A673 (cell line): ENCODE measurements at regions not wholly inside any gene's neighbourhood (a gene's known extent, or its start where the extent isn't known, plus 50 kb on each side); places are given as distances from the start of the nearest gene placed in this dataset.
"Not testable (repeated sequence)": the region's sequence is repeated elsewhere in the genome, so short reads cannot be mapped to it uniquely, and the experiment has no call there.

Experiments
- BruUV-seq: library from RNA; stranded (reverse); fragments of 400-500 nt; replicated peaks from 2 replicates; lab custom pipeline; 2021; lab: Mats Ljungman, UMichigan
- CTCF ChIA-PET: fragments of 300-600 bp; sonication (Branson Sonifier 250); formaldehyde crosslinking; loops from one replicate; lab custom pipeline; 2022; ENCODE audit warnings: antibody characterized with exemption; lab: Charles Lee
- POLR2A ChIA-PET: fragments of 300-600 bp; sonication (Branson Sonifier 250); formaldehyde crosslinking; loops from one replicate; lab custom pipeline; 2022; ENCODE audit warnings: antibody characterized with exemption; ENCODE audit not compliant: low non-redundant PET; lab: Charles Lee
- DNase-seq: peaks from one replicate; pipeline ENCODE4 v3.0.0-alpha.2; 2015; ENCODE audit warnings: low spot score
- H3K27ac ChIP-seq: fragments of 200-600 bp; sonication (generic); 2 replicates; pipeline ENCODE4 v1.5.1; 2016; ENCODE audit warnings: mixed run types, low read depth, mild to moderate bottlenecking, mixed read lengths, antibody characterized with exemption, low read length; ENCODE audit not compliant: poor library complexity, severe bottlenecking
- H3K27me3 ChIP-seq: fragments of 200-600 bp; sonication (generic); replicated peaks from 2 replicates; pipeline ENCODE4 v1.6.1; 2017; ENCODE audit warnings: mixed run types, low read depth, mild to moderate bottlenecking, mixed read lengths, antibody characterized with exemption, low read length; ENCODE audit not compliant: insufficient read depth, poor library complexity
- H3K36me3 ChIP-seq: fragments of 200-600 bp; sonication (generic); 2 replicates; pipeline ENCODE4 v1.6.1; 2016; ENCODE audit warnings: mixed run types, mild to moderate bottlenecking, mixed read lengths, antibody characterized with exemption, low read length; ENCODE audit not compliant: insufficient read depth, poor library complexity, severe bottlenecking
- H3K4me1 ChIP-seq: fragments of 200-600 bp; sonication (generic); 2 replicates; pipeline ENCODE4 v1.6.1; 2017; ENCODE audit warnings: mixed run types, mild to moderate bottlenecking, mixed read lengths, antibody characterized with exemption, low read length; ENCODE audit not compliant: insufficient read depth, poor library complexity, severe bottlenecking
- H3K4me3 ChIP-seq: fragments of 200-600 bp; sonication (generic); 2 replicates; pipeline ENCODE4 v1.5.1; 2016; ENCODE audit warnings: low read depth, mixed run types, mild to moderate bottlenecking, mixed read lengths, low read length; ENCODE audit not compliant: poor library complexity, severe bottlenecking
- H3K9me3 ChIP-seq: fragments of 200-600 bp; sonication (generic); 2 replicates; pipeline ENCODE4 v1.6.1; 2016; ENCODE audit warnings: mixed run types, low read depth, mild to moderate bottlenecking, mixed read lengths, antibody characterized with exemption, low read length; ENCODE audit not compliant: poor library complexity, severe bottlenecking
- EZH2 ChIP-seq: fragments of 200-600 bp; sonication (generic); IDR thresholded peaks from 2 replicates; pipeline ENCODE4 v1.6.1; 2017; ENCODE audit warnings: borderline replicate concordance, low read depth, mild to moderate bottlenecking, mixed read lengths, antibody characterized with exemption, low read length; ENCODE audit not compliant: poor library complexity, severe bottlenecking
- intact Hi-C: fragments of 100-400 bp; cut with micrococcal nuclease; formaldehyde crosslinking; loops from one replicate; pipeline ENCODE4 v1.10.0; 2022; ENCODE audit not compliant: unreplicated experiment
- TF ChIP-seq, protein P1 (sequence below): fragments of 300-800, 200-600 bp; sonication (generic); conservative IDR thresholded peaks from 2 replicates; pipeline ENCODE4 v1.5.1; 2017; ENCODE audit warnings: low read depth, mild to moderate bottlenecking, antibody characterized with exemption, low read length, moderate library complexity, mixed read lengths

DNA sequence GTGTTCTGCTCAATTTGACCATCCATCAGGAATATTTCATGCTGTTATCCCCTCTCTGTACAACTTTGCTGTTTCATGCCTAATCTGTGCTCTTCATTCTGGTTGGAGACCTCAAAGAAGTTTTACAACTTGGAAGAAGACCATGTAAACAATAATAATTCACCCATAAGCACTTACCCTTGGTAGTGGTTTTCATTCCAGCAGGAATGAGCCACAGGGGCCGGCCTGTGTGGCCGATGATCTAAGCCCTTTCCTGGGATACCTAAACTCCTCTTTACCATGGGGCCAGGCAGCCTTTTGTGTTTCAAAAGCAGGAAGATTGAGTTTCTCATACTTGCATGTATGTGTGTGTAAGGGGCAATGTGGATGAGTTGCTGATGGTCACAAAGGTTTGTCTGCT, 165.0 kb downstream of the FGF1 start:
- H3K4me3 ChIP-seq: no peak overlapping the region
- H3K36me3 ChIP-seq: no peaks in the 10 kb centered on the region
- POLR2A ChIA-PET: no interaction called here
- H3K27ac ChIP-seq: no peak overlapping the region
- TF ChIP-seq, protein P1, sequence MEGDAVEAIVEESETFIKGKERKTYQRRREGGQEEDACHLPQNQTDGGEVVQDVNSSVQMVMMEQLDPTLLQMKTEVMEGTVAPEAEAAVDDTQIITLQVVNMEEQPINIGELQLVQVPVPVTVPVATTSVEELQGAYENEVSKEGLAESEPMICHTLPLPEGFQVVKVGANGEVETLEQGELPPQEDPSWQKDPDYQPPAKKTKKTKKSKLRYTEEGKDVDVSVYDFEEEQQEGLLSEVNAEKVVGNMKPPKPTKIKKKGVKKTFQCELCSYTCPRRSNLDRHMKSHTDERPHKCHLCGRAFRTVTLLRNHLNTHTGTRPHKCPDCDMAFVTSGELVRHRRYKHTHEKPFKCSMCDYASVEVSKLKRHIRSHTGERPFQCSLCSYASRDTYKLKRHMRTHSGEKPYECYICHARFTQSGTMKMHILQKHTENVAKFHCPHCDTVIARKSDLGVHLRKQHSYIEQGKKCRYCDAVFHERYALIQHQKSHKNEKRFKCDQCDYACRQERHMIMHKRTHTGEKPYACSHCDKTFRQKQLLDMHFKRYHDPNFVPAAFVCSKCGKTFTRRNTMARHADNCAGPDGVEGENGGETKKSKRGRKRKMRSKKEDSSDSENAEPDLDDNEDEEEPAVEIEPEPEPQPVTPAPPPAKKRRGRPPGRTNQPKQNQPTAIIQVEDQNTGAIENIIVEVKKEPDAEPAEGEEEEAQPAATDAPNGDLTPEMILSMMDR: no peak
- TF ChIP-seq EZH2: no peak
- peaks cover 24% of the 10 kb centered on the region for H3K4me1 ChIP-seq
- no TSS peak for BruUV-seq
- no peak for DNase-seq
- H3K9me3 ChIP-seq: no peaks in the 10 kb centered on the region
- CTCF ChIA-PET: no interaction called here
- intact Hi-C loops: no loop called here
- no peaks in the 10 kb centered on the region for H3K27me3 ChIP-seq

DNA sequence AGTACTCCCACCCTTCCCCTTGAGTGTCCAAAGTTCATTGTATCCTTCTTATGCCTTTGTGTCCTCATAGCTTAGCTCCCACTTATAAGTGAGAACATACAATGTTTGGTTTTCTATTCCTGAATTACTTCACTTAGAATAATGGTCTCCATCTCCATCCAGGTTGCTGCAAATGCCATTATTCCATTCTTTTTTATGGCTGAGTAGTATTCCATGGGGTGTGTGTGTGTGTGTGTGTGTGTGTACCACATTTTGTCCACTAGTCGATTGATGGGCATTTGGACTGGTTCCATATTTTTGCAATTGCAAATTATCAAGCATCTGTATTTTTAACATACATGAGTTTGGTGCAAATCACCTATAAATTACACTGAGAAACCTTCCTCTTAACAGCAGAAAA, 166.0 kb downstream of the FGF1 start:
- H3K4me1 ChIP-seq: peaks cover 24% of the 10 kb centered on the region
- DNase-seq, POLR2A ChIA-PET, H3K27me3 ChIP-seq, intact Hi-C loops, H3K4me3 ChIP-seq, H3K27ac ChIP-seq, H3K36me3 ChIP-seq, H3K9me3 ChIP-seq, BruUV-seq: not testable (repeated sequence)
- CTCF ChIA-PET: interaction anchor here (0.7 kb wide), 1 partner anchor 372 kb away, joined by 6 read pairs; no protein-coding TSS in a partner anchor

DNA sequence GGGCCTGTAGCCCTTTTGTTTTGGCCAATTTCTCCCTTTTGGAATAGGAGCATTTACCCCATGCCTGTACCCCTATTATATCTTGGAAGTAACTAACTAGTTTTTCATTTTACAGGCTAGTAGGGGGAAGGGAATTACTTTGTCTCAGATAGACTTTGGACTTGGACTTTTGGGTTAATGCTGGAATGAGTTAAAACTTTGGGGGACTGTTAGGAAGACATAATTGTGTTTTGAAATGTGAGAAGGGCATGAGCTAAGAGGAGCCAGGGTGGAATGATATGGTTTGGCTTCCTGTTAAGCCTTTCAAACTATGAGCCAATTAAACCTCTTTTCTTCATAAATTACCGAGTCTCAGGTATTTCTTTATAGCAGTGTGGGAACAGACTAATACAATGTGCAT, 168.1 kb downstream of the FGF1 start:
- Histone ChIP-seq H3K9me3 (no peaks in the 10 kb centered on the region), H3K4me1 (peaks cover 24% of the 10 kb centered on the region), H3K36me3 (no peaks in the 10 kb centered on the region), H3K4me3 (no peak overlapping the region), H3K27me3 (no peaks in the 10 kb centered on the region), H3K27ac (no peak overlapping the region)
- ChIA-PET CTCF (no interaction called here), POLR2A (no interaction called here)
- TF ChIP-seq, protein P1: no peak
- TF ChIP-seq EZH2: no peak
- DNase-seq: no peak
- intact Hi-C loops: no loop called here
- BruUV-seq: no TSS peak

- POLR2A ChIA-PET: no interaction called here
- TF ChIP-seq EZH2: no peak
- TF ChIP-seq, protein P1: no peak
- H3K9me3 ChIP-seq: no peaks in the 10 kb centered on the region
- H3K27ac ChIP-seq: no peak overlapping the region
- no TSS peak for BruUV-seq
- intact Hi-C loops: no loop called here
- CTCF ChIA-PET: no interaction called here
- no peaks in the 10 kb centered on the region for H3K27me3 ChIP-seq
- peaks cover 20% of the 10 kb centered on the region for H3K4me1 ChIP-seq
- DNase-seq: no peak
- no peak overlapping the region for H3K4me3 ChIP-seq
- no peaks in the 10 kb centered on the region for H3K36me3 ChIP-seq
Observed at GRCh38 chr5:142516732-142517131, 169.2 kb downstream of the FGF1 start.
